Type B pancreatic cell (in vitro differentiated cells): ENCODE measurements at regions not wholly inside any gene's neighbourhood (a gene's known extent, or its start where the extent isn't known, plus 50 kb on each side); places are given as distances from the start of the nearest gene placed in this dataset.
A peak's percentile ranks its signal among the peaks of the same experiment; 100 is the strongest.

ENCODE experiments used
- DNase-seq: peaks from one replicate; pipeline ENCODE4 v3.0.0; 2021; ENCODE audit warnings: mixed read lengths; ENCODE audit not compliant: unreplicated experiment; ENCODE audit errors: extremely low spot score
- H3K27ac Mint-ChIP-seq: 2 replicates; pipeline ENCODE4 v1.8.0; 2021; ENCODE audit warnings: mild to moderate bottlenecking, mixed read lengths
- H3K27me3 Mint-ChIP-seq: 2 replicates; pipeline ENCODE4 v1.8.0; 2021; ENCODE audit warnings: mixed read lengths
- H3K36me3 Mint-ChIP-seq: 2 replicates; pipeline ENCODE4 v1.8.0; 2021; ENCODE audit warnings: mixed read lengths
- H3K4me1 Mint-ChIP-seq: one replicate; pipeline ENCODE4 v1.8.0; 2021; ENCODE audit warnings: mixed read lengths; ENCODE audit not compliant: unreplicated experiment
- H3K4me3 Mint-ChIP-seq: 2 replicates; pipeline ENCODE4 v1.8.0; 2021; ENCODE audit warnings: mild to moderate bottlenecking, mixed read lengths
- H3K9me3 Mint-ChIP-seq: 2 replicates; pipeline ENCODE4 v1.8.0; 2021; ENCODE audit warnings: mixed read lengths
- TF ChIP-seq, protein P1 (sequence below): fragments of 200-600 bp; sonication (generic); conservative IDR thresholded peaks from 2 replicates; pipeline ENCODE4 v1.5.0; 2021; ENCODE audit warnings: antibody characterized with exemption, mild to moderate bottlenecking

DNA sequence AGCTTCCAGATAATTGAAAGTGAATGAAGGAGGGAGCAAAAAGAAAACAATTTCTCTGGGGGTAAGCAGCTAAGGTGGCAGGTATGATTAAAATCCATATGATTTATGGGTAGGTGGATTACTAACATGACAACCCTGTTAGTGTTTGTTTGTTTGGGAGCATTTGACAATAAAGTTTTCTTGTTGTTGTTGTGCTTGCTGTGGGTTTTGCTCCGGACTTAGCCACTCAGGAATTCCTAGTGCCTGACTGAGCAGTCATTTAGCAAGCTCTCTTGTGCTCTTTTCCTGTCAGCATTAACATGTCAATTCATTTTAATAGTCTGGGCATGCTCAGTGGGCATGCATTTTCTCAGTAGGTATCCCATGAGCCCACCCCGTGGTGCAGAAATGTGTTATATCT, 674.8 kb upstream of the ZEB2 start:
- Mint-ChIP-seq H3K4me3 (no peak overlapping the region), H3K9me3 (no peaks in the 10 kb centered on the region), H3K36me3 (no peaks in the 10 kb centered on the region), H3K27me3 (peaks cover 6% of the 10 kb centered on the region), H3K27ac (no peak overlapping the region), H3K4me1 (peaks cover 25% of the 10 kb centered on the region)
- TF ChIP-seq, protein P1, sequence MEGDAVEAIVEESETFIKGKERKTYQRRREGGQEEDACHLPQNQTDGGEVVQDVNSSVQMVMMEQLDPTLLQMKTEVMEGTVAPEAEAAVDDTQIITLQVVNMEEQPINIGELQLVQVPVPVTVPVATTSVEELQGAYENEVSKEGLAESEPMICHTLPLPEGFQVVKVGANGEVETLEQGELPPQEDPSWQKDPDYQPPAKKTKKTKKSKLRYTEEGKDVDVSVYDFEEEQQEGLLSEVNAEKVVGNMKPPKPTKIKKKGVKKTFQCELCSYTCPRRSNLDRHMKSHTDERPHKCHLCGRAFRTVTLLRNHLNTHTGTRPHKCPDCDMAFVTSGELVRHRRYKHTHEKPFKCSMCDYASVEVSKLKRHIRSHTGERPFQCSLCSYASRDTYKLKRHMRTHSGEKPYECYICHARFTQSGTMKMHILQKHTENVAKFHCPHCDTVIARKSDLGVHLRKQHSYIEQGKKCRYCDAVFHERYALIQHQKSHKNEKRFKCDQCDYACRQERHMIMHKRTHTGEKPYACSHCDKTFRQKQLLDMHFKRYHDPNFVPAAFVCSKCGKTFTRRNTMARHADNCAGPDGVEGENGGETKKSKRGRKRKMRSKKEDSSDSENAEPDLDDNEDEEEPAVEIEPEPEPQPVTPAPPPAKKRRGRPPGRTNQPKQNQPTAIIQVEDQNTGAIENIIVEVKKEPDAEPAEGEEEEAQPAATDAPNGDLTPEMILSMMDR: no peak
- DNase-seq: no peak

DNA sequence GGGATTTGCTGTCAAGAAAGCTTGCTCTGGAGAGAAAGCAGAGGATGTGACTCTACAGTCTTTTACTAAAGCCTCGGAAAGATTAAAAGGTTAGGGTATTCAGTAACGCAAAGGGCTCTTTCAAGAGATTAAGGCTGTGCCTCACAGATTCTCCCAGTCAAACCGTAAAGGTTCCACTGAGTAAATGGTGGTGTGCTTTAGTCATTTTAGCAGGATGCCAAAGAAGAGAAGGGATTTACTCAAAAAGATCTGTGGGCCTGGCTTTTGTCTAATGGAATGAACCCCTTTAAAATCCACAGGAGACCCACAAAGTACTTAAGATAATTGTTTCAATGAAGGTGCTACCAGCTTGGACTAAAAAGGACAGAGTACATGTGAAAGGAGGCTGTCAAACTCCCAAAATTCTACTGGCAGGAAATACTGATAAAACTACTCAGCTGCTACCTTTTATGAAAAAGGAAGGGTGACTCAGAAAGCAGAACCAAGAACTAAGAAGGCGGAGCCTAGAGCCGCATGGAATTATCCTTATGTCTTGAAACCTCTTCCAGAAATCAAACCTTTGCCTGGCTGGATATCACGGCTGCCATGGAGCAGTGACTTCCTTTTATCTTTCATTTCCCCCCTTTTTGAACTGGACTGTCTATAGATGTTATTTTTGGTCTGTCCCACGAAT, 670.2 kb upstream of the ZEB2 start:
- DNase-seq: no peak
- H3K27me3 Mint-ChIP-seq: no peaks in the 10 kb centered on the region
- H3K4me3 Mint-ChIP-seq: no peak overlapping the region
- TF ChIP-seq, protein P1: no peak
- H3K4me1 Mint-ChIP-seq: peaks cover 25% of the 10 kb centered on the region
- H3K27ac Mint-ChIP-seq: no peak overlapping the region
- no peaks in the 10 kb centered on the region for H3K36me3 Mint-ChIP-seq
- peaks cover 9% of the 10 kb centered on the region for H3K9me3 Mint-ChIP-seq

DNA sequence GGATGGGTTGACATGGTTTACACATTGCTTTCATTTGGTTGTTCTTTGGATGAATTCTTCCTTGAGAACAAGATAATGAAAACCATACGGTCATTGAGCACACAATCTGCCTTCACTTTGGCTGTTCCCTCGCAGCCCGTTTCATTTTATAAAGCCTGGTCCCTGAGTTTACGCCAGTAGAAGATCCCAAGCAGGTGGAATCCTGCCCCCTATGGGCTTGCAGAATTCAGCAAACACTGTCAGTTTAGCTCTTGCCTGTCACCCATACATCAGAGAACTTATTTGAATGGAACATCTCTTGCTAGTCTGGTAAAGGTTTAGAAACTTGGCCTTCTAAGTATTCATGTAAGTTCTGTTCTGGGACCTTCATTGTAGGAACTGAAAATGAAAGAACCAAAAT, 666.4 kb upstream of the ZEB2 start:
- no peaks in the 10 kb centered on the region for H3K27me3 Mint-ChIP-seq
- H3K27ac Mint-ChIP-seq: no peak overlapping the region
- H3K36me3 Mint-ChIP-seq: no peaks in the 10 kb centered on the region
- H3K4me1 Mint-ChIP-seq: peaks cover 9% of the 10 kb centered on the region
- peaks cover 9% of the 10 kb centered on the region for H3K9me3 Mint-ChIP-seq
- DNase-seq: no peak
- no peak overlapping the region for H3K4me3 Mint-ChIP-seq
- TF ChIP-seq, protein P1: peak; percentile 29

DNA sequence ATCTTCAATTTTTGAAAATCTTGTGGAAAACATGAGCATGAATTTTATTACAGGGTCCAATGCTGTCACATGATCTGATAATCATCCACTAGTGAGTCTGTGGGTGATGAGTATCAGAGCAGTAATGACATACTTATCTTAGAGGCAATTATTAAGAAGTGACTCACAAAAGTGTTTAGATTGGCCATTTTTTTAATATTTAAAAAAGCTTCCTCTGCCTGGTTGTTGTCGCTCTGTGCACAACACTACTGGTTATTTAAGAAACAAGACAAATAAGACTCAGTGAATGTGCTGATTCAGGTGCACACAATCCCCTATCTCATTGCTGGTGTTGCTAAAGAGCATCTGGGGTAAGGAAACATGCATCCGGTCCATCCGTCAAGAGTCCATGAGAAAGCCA, 665.8 kb upstream of the ZEB2 start:
- Mint-ChIP-seq H3K36me3 (no peaks in the 10 kb centered on the region), H3K27me3 (no peaks in the 10 kb centered on the region), H3K4me3 (no peak overlapping the region), H3K9me3 (peaks cover 9% of the 10 kb centered on the region), H3K27ac (no peak overlapping the region), H3K4me1 (peaks cover 9% of the 10 kb centered on the region)
- no peak for DNase-seq
- TF ChIP-seq, protein P1: no peak

DNA sequence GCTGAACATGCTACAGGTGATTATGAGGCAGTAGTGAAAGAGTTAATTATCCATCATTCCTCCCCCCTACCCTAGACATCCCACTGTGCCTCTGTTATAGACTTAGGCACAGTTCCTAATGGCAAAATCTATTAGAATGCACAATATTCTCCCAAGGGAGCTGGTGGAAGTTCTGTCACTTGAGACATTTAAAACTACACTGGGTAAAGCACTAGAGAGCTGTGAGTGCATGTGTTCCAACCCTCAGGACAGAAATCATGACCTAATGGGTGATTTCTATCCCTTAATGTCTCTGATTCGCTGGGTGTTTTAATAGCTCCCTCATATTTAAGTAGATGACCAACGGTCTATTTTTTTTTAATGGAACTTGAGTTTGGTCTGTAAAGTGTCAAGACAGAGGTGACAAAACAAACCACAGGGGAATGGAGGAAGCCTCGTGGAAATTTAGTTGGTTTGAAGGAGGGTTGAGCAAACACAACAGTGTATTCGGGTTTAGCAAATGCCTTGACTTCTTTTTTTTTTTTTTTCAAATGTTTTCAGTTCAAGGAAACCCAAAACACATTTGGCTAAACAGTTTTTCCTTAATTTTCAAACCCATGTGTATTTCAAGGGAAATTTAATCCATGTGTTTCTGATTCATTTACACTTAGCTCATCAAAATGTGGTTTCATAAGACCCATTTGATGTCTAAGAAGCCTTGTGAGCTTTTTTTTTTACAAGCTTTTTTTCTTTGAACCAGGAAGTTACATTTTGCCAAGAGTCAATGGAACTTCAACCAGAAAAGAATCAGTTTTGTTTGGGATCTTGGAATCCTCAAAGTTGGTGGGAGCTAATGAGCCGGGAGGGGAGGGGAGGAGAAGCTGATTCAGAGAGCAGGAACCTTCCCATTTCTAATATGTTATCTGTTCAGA, 665.1 kb upstream of the ZEB2 start:
- no peak overlapping the region for H3K4me3 Mint-ChIP-seq
- H3K27me3 Mint-ChIP-seq: no peaks in the 10 kb centered on the region
- no peak for DNase-seq
- H3K36me3 Mint-ChIP-seq: no peaks in the 10 kb centered on the region
- TF ChIP-seq, protein P1: no peak
- peaks cover 9% of the 10 kb centered on the region for H3K9me3 Mint-ChIP-seq
- H3K4me1 Mint-ChIP-seq: peaks cover 9% of the 10 kb centered on the region
- H3K27ac Mint-ChIP-seq: no peak overlapping the region
